HepG2 (cell line): ENCODE measurements at regions not wholly inside any gene's neighbourhood (a gene's known extent, or its start where the extent isn't known, plus 50 kb on each side); places are given as distances from the start of the nearest gene placed in this dataset.
A peak's percentile ranks its signal among the peaks of the same experiment; 100 is the strongest.

Experiments
- E2F2 ChIP-seq: sonication (generic); formaldehyde crosslinking; IDR thresholded peaks from 2 replicates; pipeline ENCODE4 v1.4.0; 2020; ENCODE audit warnings: missing genetic modification reagents, borderline replicate concordance
- ETV6 ChIP-seq: sonication (generic); formaldehyde crosslinking; conservative IDR thresholded peaks from 2 replicates; pipeline ENCODE4 v1.4.0; 2020; ENCODE audit warnings: missing genetic modification reagents
- GPN1 ChIP-seq: sonication (generic); formaldehyde crosslinking; IDR thresholded peaks from 2 replicates; pipeline ENCODE4 v1.5.1; 2020; ENCODE audit warnings: missing genetic modification reagents, borderline replicate concordance
- GRHL1 ChIP-seq: sonication (generic); formaldehyde crosslinking; conservative IDR thresholded peaks from 2 replicates; pipeline ENCODE4 v1.8.0; 2022; ENCODE audit warnings: missing genetic modification reagents
- HMG20A ChIP-seq: IDR thresholded peaks from 2 replicates; pipeline ENCODE4 v1.6.1; 2016; ENCODE audit warnings: borderline replicate concordance
- HMG20B ChIP-seq: conservative IDR thresholded peaks from 2 replicates; pipeline ENCODE4 v1.6.1; 2016; ENCODE audit warnings: missing genetic modification reagents, missing compliant biosample characterization
- MIER2 ChIP-seq: IDR thresholded peaks from 2 replicates; pipeline ENCODE4 v1.6.1; 2016; ENCODE audit warnings: missing biosample characterization, missing genetic modification reagents
- MYPOP ChIP-seq: sonication (generic); formaldehyde crosslinking; IDR thresholded peaks from 2 replicates; pipeline ENCODE4 v1.8.1; 2023; ENCODE audit warnings: mild to moderate bottlenecking, moderate library complexity, missing genetic modification reagents
- PCBP2 ChIP-seq: fragments of 200-400 bp; formaldehyde crosslinking; optimal IDR thresholded peaks from 2 replicates; pipeline ENCODE3; 2018; ENCODE audit warnings: low read length, low read depth; ENCODE audit not compliant: poor library complexity, severe bottlenecking
- POLR2A ChIP-seq, 2 experiments: IDR thresholded peaks; 2 replicates each; pipeline ENCODE4 v1.6.1; 2011; ENCODE audit warnings: low read depth in 2 of 2, low read length in 2 of 2, mild to moderate bottlenecking in 1 of 2, moderate library complexity in 1 of 2; ENCODE audit not compliant: insufficient read depth in 1 of 2
- RBFOX2 ChIP-seq: fragments of 200-400 bp; formaldehyde crosslinking; IDR thresholded peaks from 2 replicates; pipeline ENCODE4 v1.6.1; 2017; ENCODE audit warnings: low read depth, mild to moderate bottlenecking, low read length
- RBM39 ChIP-seq: fragments of 200-400 bp; formaldehyde crosslinking; IDR thresholded peaks from one replicate; pipeline ENCODE4 v1.6.1; 2018; ENCODE audit warnings: antibody characterized with exemption, mild to moderate bottlenecking, low read depth, low read length; ENCODE audit not compliant: poor library complexity, severe bottlenecking
- SAFB2 ChIP-seq: sonication (generic); formaldehyde crosslinking; IDR thresholded peaks from 2 replicates; pipeline ENCODE4 v1.5.1; 2020; ENCODE audit warnings: missing genetic modification reagents, low read depth, mild to moderate bottlenecking, borderline replicate concordance
- SIN3B ChIP-seq: fragments of 150-350 bp; IDR thresholded peaks from 2 replicates; pipeline ENCODE4 v1.6.1; 2014; ENCODE audit warnings: low read length
- SNAPC5 ChIP-seq: sonication (generic); formaldehyde crosslinking; IDR thresholded peaks from 2 replicates; pipeline ENCODE4 v1.8.1; 2023; ENCODE audit warnings: mild to moderate bottlenecking, missing genetic modification reagents, borderline replicate concordance
- SSRP1 ChIP-seq: IDR thresholded peaks from 2 replicates; pipeline ENCODE4 v1.6.1; 2016; ENCODE audit warnings: control low read depth
- ZGPAT ChIP-seq: IDR thresholded peaks from 2 replicates; pipeline ENCODE4 v1.6.1; 2016; ENCODE audit warnings: mild to moderate bottlenecking
- ZKSCAN8 ChIP-seq: IDR thresholded peaks from 2 replicates; pipeline ENCODE4 v1.6.1; 2016; ENCODE audit warnings: borderline replicate concordance, missing genetic modification reagents, missing compliant biosample characterization
- ZNF296 ChIP-seq: sonication (generic); formaldehyde crosslinking; conservative IDR thresholded peaks from 2 replicates; pipeline ENCODE4 v1.5.0; 2020; ENCODE audit warnings: mild to moderate bottlenecking, missing genetic modification reagents
- ZNF441 ChIP-seq: sonication (generic); formaldehyde crosslinking; IDR thresholded peaks from 2 replicates; pipeline ENCODE4 v1.7.0; 2021; ENCODE audit warnings: missing genetic modification reagents, borderline replicate concordance
- ZNF670 ChIP-seq: sonication (generic); formaldehyde crosslinking; IDR thresholded peaks from 2 replicates; pipeline ENCODE4 v1.8.0; 2022; ENCODE audit warnings: mild to moderate bottlenecking, missing genetic modification reagents, borderline replicate concordance
- ZNF709 ChIP-seq: sonication (generic); formaldehyde crosslinking; IDR thresholded peaks from 2 replicates; pipeline ENCODE4 v1.5.0; 2020; ENCODE audit warnings: mild to moderate bottlenecking, missing genetic modification reagents
- TF ChIP-seq, protein P1 (sequence below): sonication (generic); formaldehyde crosslinking; IDR thresholded peaks from 2 replicates; pipeline ENCODE4 v1.4.0; 2020; ENCODE audit warnings: missing genetic modification reagents
- TF ChIP-seq, protein P2 (sequence below): sonication (generic); formaldehyde crosslinking; IDR thresholded peaks from 2 replicates; pipeline ENCODE4 v1.4.0; 2020; ENCODE audit warnings: missing genetic modification reagents; ENCODE audit errors: not compliant biosample characterization

GRCh38 chr2:44061876-44062275 lies 66.1 kb upstream of the LRPPRC start (continued):
- TF ChIP-seq GRHL1 (CRISPR knock-in tag), result no peak
- TF ChIP-seq ETV6, result no peak
- TF ChIP-seq E2F2, result no peak
- TF ChIP-seq HMG20B (CRISPR knock-in tag), result no peak
- TF ChIP-seq ZNF709 (CRISPR knock-in tag), result 0 out of 2 replicates have a peak, but pooled peaks have one; percentile 37
- TF ChIP-seq RBFOX2, result no peak
- no peak for TF ChIP-seq ZNF296 (CRISPR knock-in tag)
- TF ChIP-seq PCBP2, result no peak
- TF ChIP-seq SNAPC5, result no peak
- TF ChIP-seq RBM39, result no peak
- TF ChIP-seq HMG20A (CRISPR knock-in tag), result peak; percentile 55; the same call in 1 of the 2 replicates
- TF ChIP-seq SSRP1 (CRISPR knock-in tag), result no peak
- TF ChIP-seq ZNF441, result no peak
- peak in 1 of 2 experiments; percentile 37; a peak in 1 of 4 replicates for TF ChIP-seq POLR2A (IDR thresholded peaks at IDR 0.05; ENCODE audit: insufficient read depth in 1 of 2, low read depth in 2 of 2, low read length in 2 of 2)
- TF ChIP-seq ZKSCAN8 (CRISPR knock-in tag), result no peak
- TF ChIP-seq ZGPAT (CRISPR knock-in tag), result peak; percentile 67; the same call in 1 of the 2 replicates
- peak; percentile 55; the same call in 1 of the 2 replicates for TF ChIP-seq MIER2 (CRISPR knock-in tag)
- TF ChIP-seq, protein P1, sequence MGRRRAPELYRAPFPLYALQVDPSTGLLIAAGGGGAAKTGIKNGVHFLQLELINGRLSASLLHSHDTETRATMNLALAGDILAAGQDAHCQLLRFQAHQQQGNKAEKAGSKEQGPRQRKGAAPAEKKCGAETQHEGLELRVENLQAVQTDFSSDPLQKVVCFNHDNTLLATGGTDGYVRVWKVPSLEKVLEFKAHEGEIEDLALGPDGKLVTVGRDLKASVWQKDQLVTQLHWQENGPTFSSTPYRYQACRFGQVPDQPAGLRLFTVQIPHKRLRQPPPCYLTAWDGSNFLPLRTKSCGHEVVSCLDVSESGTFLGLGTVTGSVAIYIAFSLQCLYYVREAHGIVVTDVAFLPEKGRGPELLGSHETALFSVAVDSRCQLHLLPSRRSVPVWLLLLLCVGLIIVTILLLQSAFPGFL (CRISPR knock-in tag), result no peak
- no peak for TF ChIP-seq SAFB2
- TF ChIP-seq, protein P2, sequence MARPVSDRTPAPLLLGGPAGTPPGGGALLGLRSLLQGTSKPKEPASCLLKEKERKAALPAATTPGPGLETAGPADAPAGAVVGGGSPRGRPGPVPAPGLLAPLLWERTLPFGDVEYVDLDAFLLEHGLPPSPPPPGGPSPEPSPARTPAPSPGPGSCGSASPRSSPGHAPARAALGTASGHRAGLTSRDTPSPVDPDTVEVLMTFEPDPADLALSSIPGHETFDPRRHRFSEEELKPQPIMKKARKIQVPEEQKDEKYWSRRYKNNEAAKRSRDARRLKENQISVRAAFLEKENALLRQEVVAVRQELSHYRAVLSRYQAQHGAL (CRISPR knock-in tag), result peak; percentile 33
- TF ChIP-seq GPN1 (CRISPR knock-in tag), result no peak
- TF ChIP-seq SIN3B, result no peak
- TF ChIP-seq ZNF670 (CRISPR knock-in tag), result no peak
- no peak for TF ChIP-seq MYPOP (CRISPR knock-in tag)
